GM19025 (cell line): ENCODE measurements at regions not wholly inside any gene's neighbourhood (a gene's known extent, or its start where the extent isn't known, plus 50 kb on each side); places are given as distances from the start of the nearest gene placed in this dataset.
"Not testable (repeated sequence)": the region's sequence is repeated elsewhere in the genome, so short reads cannot be mapped to it uniquely, and the experiment has no call there.

Source experiments
- ATAC-seq: cut with Tn5 transposase; IDR thresholded peaks from one replicate; pipeline ENCODE4 v1.9.1; 2021; ENCODE audit warnings: mild to moderate bottlenecking, low read depth, moderate library complexity; ENCODE audit not compliant: unreplicated experiment

DNA sequence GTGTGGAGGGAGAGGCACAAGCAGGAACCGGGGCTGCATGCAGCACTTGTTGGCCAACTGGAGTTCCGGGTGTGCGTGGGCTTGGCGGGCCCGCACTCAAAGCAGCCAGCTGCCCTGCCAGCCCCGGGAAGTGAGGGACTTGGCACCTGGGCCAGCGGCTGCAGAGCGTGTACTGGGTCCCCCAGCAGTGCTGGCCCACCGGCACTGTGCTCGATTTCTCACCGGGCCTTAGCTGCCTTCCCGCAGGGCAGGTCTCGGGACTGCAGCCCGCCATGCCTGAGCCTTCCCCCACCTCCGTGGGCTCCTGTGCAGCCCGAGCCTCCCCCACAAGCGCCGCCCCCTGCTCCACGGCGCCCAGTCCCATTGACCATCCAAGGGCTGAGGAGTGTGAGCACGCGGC lies 1078.2 kb downstream of the NAALADL2 start:
- not testable (repeated sequence) for ATAC-seq

DNA sequence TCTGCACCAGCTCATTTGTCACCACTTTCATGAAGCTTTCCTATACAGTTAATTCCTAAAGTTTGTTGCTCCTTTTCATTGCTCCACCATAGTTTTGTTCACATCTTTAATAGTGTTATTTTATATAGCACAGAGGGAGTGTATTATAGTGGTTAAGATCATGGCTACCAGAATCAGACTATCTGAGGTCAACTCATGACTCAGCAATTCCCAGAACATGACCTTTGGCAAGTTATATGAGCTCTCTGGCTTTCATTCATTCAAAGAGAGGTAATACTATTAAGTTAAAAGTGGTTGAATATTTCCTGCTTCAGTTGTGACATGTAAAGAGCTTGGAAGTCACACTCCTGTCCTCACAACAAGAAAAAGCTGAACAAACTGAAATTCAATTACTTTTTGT lies 1073.5 kb downstream of the NAALADL2 start:
- ATAC-seq: no peak

DNA sequence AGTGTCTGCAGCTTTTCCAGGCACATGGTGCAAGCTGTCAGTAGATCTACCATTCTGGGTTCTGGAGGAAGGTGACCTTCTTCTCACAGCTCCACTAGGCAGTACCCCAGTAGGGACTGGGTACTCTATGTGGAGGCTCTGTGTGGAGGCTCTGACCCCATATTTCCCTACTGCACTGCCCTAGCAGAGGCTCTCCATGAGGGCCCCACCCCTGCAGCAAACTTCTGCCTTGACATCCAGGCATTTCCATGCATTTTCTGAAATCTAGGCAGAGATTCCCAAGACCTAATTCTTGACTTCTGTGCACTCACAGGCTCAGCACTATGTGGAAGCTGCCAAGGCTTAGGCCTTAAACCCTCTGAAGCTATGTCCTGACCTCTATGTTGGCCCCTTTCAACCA lies 1060.0 kb downstream of the NAALADL2 start:
- ATAC-seq: no peak

DNA sequence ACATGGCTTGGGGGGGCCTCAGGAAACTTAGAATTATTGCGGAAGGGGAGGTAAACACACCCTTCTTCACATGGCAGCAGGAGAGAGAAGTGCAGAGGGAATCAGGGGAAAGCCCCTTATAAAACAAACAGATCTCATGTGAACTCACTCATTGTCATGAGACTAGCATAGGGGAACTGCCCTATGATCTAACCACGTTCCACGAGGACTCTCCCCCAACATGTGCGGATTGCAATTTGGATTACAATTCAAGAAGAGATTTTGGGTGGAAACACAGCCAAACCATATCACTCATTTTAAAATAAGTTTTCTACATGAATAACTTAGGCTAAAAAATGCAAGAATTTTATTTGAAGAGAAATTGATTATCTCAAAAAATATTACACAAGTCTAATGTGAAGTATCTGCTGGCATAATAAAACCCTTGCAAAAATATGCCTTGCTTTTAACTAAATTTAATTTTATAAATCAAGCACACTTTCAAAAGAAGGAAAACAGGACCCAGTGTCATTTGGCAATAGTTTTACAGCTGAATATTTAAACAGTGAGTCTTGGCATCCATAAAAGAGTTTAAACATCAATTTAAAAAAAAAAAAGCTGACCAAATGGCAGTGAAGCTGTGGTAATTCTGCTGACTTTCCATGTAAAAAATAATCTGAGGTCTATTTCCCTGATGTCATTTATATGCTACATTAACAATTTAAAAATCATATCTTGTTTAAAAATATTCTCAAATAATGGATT lies 1057.2 kb downstream of the NAALADL2 start:
- ATAC-seq: no peak

DNA sequence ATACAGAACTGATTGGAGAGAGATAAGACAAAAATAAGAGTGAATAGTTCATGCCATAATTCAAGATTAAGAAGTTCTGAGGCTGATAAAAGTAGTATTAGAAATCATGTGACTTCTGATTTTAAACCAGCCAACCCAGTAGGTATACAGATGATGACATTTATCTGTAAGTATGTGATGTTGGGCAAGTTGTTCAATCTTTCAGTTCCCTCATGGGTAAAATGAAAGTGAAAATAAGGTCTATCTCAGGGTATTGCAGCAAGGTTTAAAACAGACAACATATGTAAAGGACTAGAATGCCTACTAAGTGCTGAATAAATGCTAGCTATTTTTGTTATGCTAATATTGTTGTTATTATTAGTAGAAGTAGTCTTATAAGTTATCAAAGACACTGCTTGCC lies 1055.7 kb downstream of the NAALADL2 start:
- no peak for ATAC-seq

DNA sequence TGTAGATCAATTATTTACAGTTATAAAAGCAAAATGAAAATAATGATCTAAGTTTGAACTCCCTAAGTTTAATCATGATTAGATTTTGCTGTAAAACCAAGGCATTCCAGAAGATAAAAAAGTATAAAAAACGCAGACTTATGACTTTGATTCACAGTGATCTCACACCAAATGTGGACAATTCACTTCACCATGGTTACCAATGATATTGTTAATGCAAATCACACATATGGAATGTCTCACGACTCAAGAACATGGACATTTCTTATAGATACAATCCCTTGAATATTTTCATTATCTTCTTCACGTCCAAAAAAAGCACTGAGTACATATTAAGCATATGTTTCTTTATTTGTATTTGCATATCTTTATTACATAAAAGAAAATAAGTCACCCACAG lies 1054.2 kb downstream of the NAALADL2 start:
- no peak for ATAC-seq

DNA sequence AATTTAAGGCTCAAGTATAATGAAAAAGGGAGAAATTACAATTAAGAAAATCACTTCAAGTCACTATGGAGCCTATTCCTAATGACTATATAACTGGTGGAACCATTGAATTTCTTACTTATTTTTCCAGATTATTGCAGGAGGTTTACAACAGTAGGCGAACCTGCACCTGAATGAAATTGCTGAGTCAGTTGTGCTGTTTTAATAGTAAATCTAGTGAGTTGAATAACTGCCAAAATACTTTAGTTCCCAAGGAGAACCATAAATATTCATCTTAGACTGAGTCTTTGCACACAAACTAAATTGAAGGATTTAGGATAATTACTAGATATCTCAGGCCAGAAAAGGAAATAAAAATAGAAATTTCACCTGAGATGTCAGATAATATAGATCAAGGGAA lies 1052.8 kb downstream of the NAALADL2 start:
- no peak for ATAC-seq

DNA sequence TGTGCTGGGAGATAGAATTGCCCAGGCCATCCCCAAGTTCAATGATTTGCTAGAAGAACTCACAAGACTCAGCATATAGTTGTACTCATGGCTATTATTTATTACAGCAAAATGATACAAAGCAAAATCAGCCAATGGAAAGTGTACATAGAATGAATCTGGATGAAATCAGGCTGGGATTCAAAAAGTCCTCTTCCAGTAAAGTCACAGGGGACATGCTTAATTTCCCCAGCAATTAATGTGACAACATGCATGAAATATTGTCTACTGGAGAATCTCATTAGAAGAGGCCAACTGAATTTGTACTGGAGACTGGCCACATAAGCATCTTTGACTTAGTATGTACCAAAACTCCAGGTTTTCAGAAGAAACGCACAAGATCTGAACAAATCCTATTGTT lies 1043.1 kb downstream of the NAALADL2 start:
- ATAC-seq: no peak

DNA sequence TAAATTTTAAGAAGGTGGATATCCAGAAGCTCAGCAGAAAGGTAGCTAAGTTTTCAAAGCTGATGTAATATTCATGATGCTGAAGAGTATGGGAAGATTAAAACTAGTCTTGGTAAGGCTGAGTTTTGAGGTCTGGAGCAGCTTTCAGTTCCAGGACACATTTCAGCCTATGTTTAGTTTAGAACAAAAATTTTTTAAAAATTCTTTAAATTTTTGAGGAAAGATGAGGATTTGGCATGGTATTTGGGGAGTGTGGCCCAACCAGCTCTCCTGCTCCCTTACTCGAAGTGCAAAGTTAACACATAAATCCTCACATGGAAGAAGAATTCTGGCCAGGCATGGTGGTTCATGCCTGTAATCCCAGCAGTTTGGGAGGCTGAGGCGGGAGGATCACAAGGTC lies 1039.1 kb downstream of the NAALADL2 start:
- no peak for ATAC-seq

DNA sequence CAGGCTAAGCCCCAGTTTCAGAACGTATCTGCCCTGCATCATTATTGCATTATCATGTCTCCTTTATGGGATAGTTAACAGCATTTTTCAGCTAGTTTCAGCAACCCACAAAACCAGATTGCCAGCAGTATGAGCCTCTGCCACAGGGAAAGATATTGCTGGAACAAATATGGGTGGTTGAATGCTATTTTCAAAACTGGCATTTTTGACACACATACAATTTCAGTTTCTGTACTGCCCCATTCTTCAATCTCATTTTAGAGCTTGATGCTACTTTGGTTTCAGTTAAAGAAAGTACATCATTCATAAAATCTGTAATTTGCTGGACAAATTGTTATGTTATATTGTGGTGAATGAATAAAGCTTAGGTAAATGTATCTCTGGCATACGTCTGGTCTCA lies 1037.5 kb downstream of the NAALADL2 start:
- no peak for ATAC-seq

DNA sequence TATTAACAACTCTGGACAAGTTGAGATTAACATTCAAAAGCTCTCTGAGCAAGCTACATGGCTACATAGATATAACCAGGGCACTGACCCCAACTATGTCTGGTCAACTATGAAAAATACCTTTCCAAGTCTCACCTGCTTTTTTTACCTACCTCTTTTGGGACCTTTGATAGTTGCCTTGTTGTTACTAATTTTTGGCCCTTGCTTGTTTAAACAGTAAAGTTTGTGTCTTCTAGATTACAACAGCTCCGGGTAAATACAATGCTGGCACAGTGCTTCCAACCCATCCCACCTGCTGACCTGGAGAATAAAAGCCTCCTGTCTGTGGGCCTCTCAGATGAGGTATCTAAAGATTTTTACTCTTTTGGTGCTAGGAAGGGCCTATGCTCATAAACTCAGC lies 1036.6 kb downstream of the NAALADL2 start:
- ATAC-seq: no peak

DNA sequence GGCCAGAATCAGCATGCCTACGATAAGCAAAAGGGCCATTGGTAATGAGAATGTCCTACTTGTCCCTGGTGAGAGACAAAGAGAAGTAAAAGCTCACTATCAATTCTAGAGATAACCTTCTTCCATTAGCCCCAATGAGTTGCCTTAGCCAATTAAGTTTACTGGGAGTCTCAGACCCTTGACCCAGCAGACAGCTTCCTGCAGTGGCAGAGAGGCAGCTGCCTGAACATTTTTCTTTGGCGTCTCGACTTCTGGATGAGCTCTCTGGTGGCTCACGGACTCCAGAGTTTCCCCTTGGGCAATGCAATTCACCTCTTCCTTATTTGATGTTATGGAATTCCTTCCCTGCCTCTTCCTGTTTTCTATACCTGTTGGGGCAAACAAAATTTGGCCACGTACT lies 1034.4 kb downstream of the NAALADL2 start:
- ATAC-seq: no peak

DNA sequence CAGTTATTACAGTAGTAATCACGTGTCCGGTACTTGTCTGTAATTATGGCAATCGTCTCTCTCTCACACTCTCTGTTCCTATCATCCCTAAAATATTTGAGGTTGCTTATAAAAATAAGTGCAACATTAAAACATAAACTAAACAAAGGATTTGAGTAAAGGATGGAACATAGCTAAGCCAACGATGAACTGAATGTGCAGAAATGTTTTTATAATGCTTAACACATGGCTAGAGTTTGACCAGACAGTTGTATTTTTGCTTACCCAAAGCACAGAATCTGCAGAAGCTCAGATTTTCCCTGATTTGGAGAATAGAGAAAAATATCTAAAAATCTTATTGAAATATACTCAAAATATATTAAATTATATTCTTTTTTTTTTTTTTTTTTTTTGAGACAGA lies 1030.9 kb downstream of the NAALADL2 start:
- ATAC-seq: no peak

DNA sequence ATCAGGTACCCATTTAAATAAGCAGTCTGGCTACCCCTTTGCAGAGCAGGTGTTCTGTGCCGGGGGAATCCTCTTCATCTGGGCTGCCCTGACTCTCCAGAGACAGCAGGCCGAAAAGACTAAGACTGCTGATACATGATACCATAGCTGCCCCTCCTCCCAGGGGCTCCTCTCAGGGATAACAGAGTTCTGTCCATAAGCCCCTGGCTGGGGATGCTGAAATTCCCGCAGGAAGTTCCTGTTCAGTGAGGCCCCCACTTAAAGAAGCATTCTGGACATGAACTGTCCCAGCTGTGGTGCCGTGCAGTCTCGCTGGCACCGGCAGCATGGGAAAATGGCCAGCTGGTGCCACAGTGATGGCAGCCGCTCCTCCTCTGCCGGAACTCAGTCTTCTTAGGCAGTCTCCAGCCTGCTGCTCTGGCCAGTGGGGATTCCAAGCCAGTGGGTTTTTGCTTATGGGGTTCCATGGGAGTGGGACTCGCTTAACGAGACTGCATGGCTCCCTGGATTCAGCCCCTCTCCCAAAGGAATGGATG lies 1026.2 kb downstream of the NAALADL2 start:
- ATAC-seq: no peak

DNA sequence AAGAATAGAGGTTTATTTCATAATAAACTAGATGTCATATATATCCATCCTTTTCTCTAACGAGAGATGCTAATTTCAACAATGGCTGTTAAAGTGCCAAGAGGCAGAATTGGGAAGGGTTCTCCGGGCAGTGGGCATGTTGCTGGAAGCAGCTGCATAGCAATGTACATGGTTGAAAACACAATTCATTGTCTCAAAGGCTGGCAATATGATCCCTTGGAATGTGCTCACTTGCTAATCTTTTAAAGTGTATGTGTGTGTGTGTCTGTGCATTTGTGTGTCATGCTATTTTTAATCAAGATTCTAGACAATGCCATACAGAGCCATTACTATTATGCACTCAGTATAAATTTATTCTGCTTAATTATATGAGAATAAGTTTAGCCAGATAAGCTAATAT lies 1020.3 kb downstream of the NAALADL2 start:
- ATAC-seq: no peak

DNA sequence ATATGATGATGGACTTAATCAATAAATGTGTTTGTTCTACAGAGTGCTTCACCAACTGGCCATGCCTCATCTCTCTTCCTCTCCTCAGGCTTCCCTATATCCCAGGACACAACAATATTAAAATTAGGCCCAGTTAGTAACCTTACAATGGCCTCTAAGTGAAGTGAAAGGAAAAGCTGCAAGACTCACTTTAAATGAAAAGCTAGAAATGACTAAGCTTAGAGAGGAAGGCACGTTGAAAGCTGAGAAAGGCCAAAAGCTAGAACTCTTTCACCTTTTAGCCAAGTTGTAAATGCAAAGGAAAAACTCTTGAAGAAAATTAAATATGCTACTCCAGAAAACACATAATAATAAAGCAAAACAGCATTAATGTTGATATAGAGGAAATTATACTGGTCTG lies 1010.3 kb downstream of the NAALADL2 start:
- no peak for ATAC-seq

DNA sequence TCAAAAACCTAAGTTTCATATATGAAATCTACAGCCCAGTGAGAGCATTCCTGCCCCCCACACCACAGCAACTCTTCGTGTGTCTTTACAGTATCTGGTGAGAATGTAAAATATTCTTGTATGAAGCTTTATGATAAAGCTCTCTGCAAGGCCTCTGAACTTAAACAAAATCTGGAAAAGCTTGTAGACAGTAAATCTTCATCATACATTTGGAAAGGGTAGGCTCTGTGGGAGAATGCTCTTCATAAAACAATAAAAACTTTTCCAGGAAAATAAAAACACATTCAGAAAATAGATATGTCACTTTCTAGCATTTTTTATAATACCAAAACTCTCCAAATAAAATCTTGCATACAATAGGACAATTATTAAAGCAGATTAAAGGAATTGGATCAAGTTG lies 1009.5 kb downstream of the NAALADL2 start:
- no peak for ATAC-seq

DNA sequence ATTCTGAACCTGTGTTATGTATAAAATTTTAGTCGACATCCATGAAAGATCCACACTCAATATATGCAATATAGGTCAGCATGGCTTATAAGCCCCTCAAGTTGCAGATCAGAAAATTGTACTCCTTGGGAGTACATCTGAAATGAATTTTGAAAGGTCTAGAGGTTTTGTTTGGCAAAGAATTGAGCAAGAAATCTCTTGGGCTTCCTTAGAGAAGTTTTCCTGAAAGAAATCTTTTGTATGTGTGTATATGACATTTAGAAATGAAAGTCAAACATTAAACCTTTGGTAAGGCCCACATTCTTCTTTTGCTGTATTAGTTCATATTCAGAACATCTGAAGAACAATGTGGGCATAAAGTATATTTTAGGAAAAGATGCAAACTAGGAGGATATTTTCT lies 1006.6 kb downstream of the NAALADL2 start:
- ATAC-seq: no peak

DNA sequence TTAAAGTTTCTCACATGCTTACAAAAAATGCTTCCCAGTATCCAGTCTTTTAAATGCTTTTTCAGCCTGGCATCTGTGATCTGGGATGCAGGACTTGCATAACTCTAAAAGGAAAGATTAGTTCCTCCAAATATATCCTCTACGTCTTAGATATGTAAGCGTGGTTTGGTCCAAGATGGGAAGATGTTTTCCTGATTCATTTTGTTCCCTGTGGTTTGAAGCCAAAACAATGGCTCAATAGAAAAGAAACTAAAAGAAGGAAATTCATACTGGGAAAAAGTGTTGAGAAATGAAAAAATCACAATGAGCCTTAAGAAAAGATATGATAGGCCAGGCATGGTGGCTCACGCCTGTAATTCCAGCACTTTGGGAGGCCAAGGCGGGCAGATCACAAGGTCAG lies 1002.8 kb downstream of the NAALADL2 start:
- ATAC-seq: no peak
